H1 (cell line): ENCODE measurements at regions not wholly inside any gene's neighbourhood (a gene's known extent, or its start where the extent isn't known, plus 50 kb on each side); places are given as distances from the start of the nearest gene placed in this dataset.
"Not testable (repeated sequence)": the region's sequence is repeated elsewhere in the genome, so short reads cannot be mapped to it uniquely, and the experiment has no call there.

Experiments used
- CTCF ChIA-PET: fragments of 300-600 bp; sonication (Branson Sonifier 250); formaldehyde crosslinking; loops from one replicate; lab custom pipeline; 2021; ENCODE audit not compliant: partially characterized antibody; lab: Charles Lee
- POLR2A ChIA-PET: fragments of 300-600 bp; sonication (Branson Sonifier 250); formaldehyde crosslinking; loops from one replicate; lab custom pipeline; 2021; ENCODE audit warnings: inconsistent platforms; ENCODE audit not compliant: partially characterized antibody; lab: Charles Lee
- DNase-seq, 2 experiments: peaks; one replicate each; pipeline versions ENCODE4 v3.0.0 to v3.0.0-alpha.2; 2010 to 2022; ENCODE audit warnings: low spot score in 2 of 2, low read depth in 1 of 2, mixed read lengths in 1 of 2
- FAIRE-seq: peaks from 2 replicates; lab custom pipeline; 2011; peaks lifted over from hg19 to GRCh38; lab: Jason Lieb, UNC
- H2AFZ ChIP-seq: 2 replicates; pipeline ENCODE4 v1.8.1; 2012; ENCODE audit warnings: low read length, inconsistent platforms
- H2AK5ac ChIP-seq: 2 replicates; pipeline ENCODE4 v1.6.1; 2013; ENCODE audit warnings: low read depth, low read length
- H2BK120ac ChIP-seq: replicated peaks from 2 replicates; pipeline ENCODE3; 2013; ENCODE audit warnings: low read depth, low read length, inconsistent platforms
- H2BK12ac ChIP-seq: 2 replicates; pipeline ENCODE4 v1.6.1; 2013; ENCODE audit warnings: low read depth, low read length
- H2BK15ac ChIP-seq: 2 replicates; pipeline ENCODE4 v1.6.1; 2013; ENCODE audit warnings: low read length
- H2BK20ac ChIP-seq: 2 replicates; pipeline ENCODE4 v1.6.1; 2013; ENCODE audit warnings: low read length
- H2BK5ac ChIP-seq: 2 replicates; pipeline ENCODE4 v1.6.1; 2013; ENCODE audit warnings: low read depth, low read length
- H3K14ac ChIP-seq: 2 replicates; pipeline ENCODE4 v1.6.1; 2013; ENCODE audit warnings: inconsistent platforms; ENCODE audit not compliant: insufficient read length
- H3K18ac ChIP-seq: 2 replicates; pipeline ENCODE4 v1.6.1; 2013; ENCODE audit warnings: low read length; ENCODE audit errors: extremely low read depth
- H3K23ac ChIP-seq: 2 replicates; pipeline ENCODE4 v1.6.1; 2013; ENCODE audit warnings: inconsistent platforms; ENCODE audit not compliant: insufficient read length
- H3K23me2 ChIP-seq: 2 replicates; pipeline ENCODE4 v1.6.1; 2013; ENCODE audit warnings: low read depth, low read length
- H3K27ac ChIP-seq: 2 replicates; pipeline ENCODE4 v1.6.1; 2011; ENCODE audit warnings: low read depth, low read length, inconsistent platforms
- H3K27me3 ChIP-seq, 4 experiments: replicated peaks in 1 of 4; 1 replicate in 1 of 4; 2 replicates in 3 of 4; pipeline versions ENCODE4 v1.6.1 to v1.8.1; 2011 to 2013; ENCODE audit warnings: low read length in 3 of 4, mild to moderate bottlenecking in 3 of 4, inconsistent platforms in 2 of 4, mixed read lengths in 2 of 4, moderate library complexity in 1 of 4; ENCODE audit not compliant: control insufficient read depth in 3 of 4, insufficient read depth in 3 of 4; ENCODE audit errors: extremely low read depth in 1 of 4
- H3K36me3 ChIP-seq, 4 experiments: 2 replicates each; pipeline versions ENCODE4 v1.6.1 to v1.8.1; 2011 to 2013; ENCODE audit warnings: mild to moderate bottlenecking in 4 of 4, low read length in 3 of 4, moderate library complexity in 2 of 4, control low read depth in 1 of 4, inconsistent platforms in 1 of 4; ENCODE audit not compliant: insufficient read depth in 4 of 4, control insufficient read depth in 2 of 4
- H3K4ac ChIP-seq: replicated peaks from 2 replicates; pipeline ENCODE3; 2013; ENCODE audit warnings: low read length, low read depth, mixed read lengths, inconsistent platforms; ENCODE audit not compliant: insufficient read length
- H3K4me1 ChIP-seq, 4 experiments: replicated peaks in 1 of 4; 1 replicate in 1 of 4; 2 replicates in 3 of 4; pipeline versions ENCODE4 v1.6.1 to v1.8.1; 2011 to 2013; ENCODE audit warnings: low read length in 3 of 4, inconsistent platforms in 2 of 4, mixed read lengths in 1 of 4; ENCODE audit not compliant: insufficient read depth in 4 of 4, control insufficient read depth in 3 of 4
- H3K4me2 ChIP-seq, 2 experiments: 2 replicates each; pipeline versions ENCODE4 v1.6.1 to v1.8.1; 2011 to 2013; ENCODE audit warnings: low read depth in 2 of 2, low read length in 2 of 2, control low read depth in 1 of 2, inconsistent platforms in 1 of 2, mild to moderate bottlenecking in 1 of 2; ENCODE audit not compliant: insufficient read depth in 1 of 2
- H3K4me3 ChIP-seq, 4 experiments: fragments of 200-600, 300-600 bp in 1 of 4; sonication (generic), shearing (Covaris generic), sonication (Bioruptor Twin) in 1 of 4; 2 replicates each; pipeline versions ENCODE4 v1.5.1 to v1.8.1; 2011 to 2016; ENCODE audit warnings: low read length in 4 of 4, low read depth in 3 of 4, control low read depth in 2 of 4, inconsistent platforms in 2 of 4, mild to moderate bottlenecking in 2 of 4, mixed read lengths in 1 of 4, moderate library complexity in 1 of 4; ENCODE audit not compliant: insufficient read depth in 2 of 4; ENCODE audit errors: extremely low read depth in 1 of 4
- H3K56ac ChIP-seq: replicated peaks from 2 replicates; pipeline ENCODE3; 2013; ENCODE audit warnings: low read depth, mild to moderate bottlenecking, mixed read lengths, low read length, inconsistent platforms; ENCODE audit not compliant: insufficient read length
- H3K79me1 ChIP-seq: 2 replicates; pipeline ENCODE4 v1.6.1; 2013; ENCODE audit warnings: low read depth, low read length, control low read depth
- H3K79me2 ChIP-seq, 2 experiments: 2 replicates each; pipeline versions ENCODE4 v1.6.1 to v1.8.1; 2012 to 2013; ENCODE audit warnings: low read length in 2 of 2, mild to moderate bottlenecking in 2 of 2, inconsistent platforms in 1 of 2; ENCODE audit not compliant: insufficient read depth in 2 of 2, control insufficient read depth in 1 of 2
- H3K9ac ChIP-seq, 4 experiments: replicated peaks in 1 of 4; 1 replicate in 1 of 4; 2 replicates in 3 of 4; pipeline versions ENCODE4 v1.6.1 to v1.8.1; 2011 to 2013; ENCODE audit warnings: low read depth in 3 of 4, low read length in 3 of 4, control low read depth in 2 of 4, mild to moderate bottlenecking in 2 of 4, moderate library complexity in 2 of 4, inconsistent platforms in 1 of 4; ENCODE audit errors: extremely low read depth in 1 of 4
- H3K9me3 ChIP-seq, 2 experiments: 2 replicates each; pipeline versions ENCODE4 v1.6.1 to v1.8.1; 2012 to 2013; ENCODE audit warnings: mild to moderate bottlenecking in 2 of 2, moderate library complexity in 2 of 2, control low read depth in 1 of 2, inconsistent platforms in 1 of 2, low read depth in 1 of 2, low read length in 1 of 2, mixed read lengths in 1 of 2; ENCODE audit not compliant: insufficient read depth in 2 of 2
- H4K20me1 ChIP-seq, 2 experiments: replicated peaks in 1 of 2; 2 replicates each; pipeline versions ENCODE3 to v1.8.1; 2011 to 2013; ENCODE audit warnings: inconsistent platforms in 2 of 2, low read length in 2 of 2, mild to moderate bottlenecking in 1 of 2; ENCODE audit not compliant: insufficient read depth in 2 of 2, control insufficient read depth in 1 of 2
- H4K5ac ChIP-seq: 2 replicates; pipeline ENCODE4 v1.6.1; 2013; ENCODE audit warnings: low read length, low read depth, mixed read lengths, inconsistent platforms; ENCODE audit not compliant: insufficient read length
- H4K8ac ChIP-seq: 2 replicates; pipeline ENCODE4 v1.8.0; 2013; ENCODE audit warnings: mild to moderate bottlenecking, moderate library complexity, low read length, inconsistent platforms; ENCODE audit not compliant: insufficient read depth; ENCODE audit errors: extremely low read depth
- H4K91ac ChIP-seq: replicated peaks from 2 replicates; pipeline ENCODE3; 2013; ENCODE audit warnings: low read length, mixed read lengths, inconsistent platforms; ENCODE audit not compliant: insufficient read length
- WGBS, 2 experiments: shearing (Covaris generic) in 1 of 2; methylation state at CpG; one replicate each; pipeline versions ENCODE4 v1.1.6 to v1.1.7; 2013 to 2015; ENCODE audit warnings: low lambda C conversion rate in 2 of 2, mixed read lengths in 2 of 2, inconsistent platforms in 1 of 2, low coverage in 1 of 2, missing lambda C conversion rate in 1 of 2; ENCODE audit not compliant: insufficient replicate concordance in 2 of 2, insufficient coverage in 1 of 2, insufficient read length in 1 of 2; ENCODE audit errors: extremely low coverage in 1 of 2, missing lambda C conversion rate in 1 of 2; 5-methylcytosine and 5-hydroxymethylcytosine counted together

DNA sequence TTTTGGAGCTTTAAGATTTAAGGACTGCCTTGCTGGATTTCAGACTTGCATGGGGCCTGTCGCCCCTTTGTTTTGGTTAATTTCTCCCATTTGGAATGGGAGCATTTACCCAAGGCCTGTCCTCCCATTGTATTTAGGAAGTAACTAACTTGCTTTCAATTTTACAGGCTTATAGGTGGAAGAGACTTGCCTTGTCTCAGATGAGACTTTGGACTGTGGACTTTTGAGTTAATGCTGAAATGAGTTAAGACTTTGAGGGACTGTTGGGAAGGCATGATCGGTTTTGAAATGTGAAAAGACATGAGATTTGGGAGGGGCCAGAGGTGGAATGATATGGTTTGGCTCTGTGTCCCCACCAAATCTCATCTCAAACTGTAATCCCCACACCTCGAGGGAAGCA, 56.5 kb upstream of the TNFSF10 start:
- H2BK12ac ChIP-seq, H3K36me3 ChIP-seq, H3K23me2 ChIP-seq, POLR2A ChIA-PET, H3K18ac ChIP-seq, H3K4me1 ChIP-seq, H3K79me1 ChIP-seq, H4K20me1 ChIP-seq, H3K4me2 ChIP-seq, H2BK120ac ChIP-seq, H3K9me3 ChIP-seq, H2BK5ac ChIP-seq, H4K5ac ChIP-seq, H2AFZ ChIP-seq, H2BK15ac ChIP-seq, H3K14ac ChIP-seq, H3K27me3 ChIP-seq, H3K56ac ChIP-seq, H3K9ac ChIP-seq, H2BK20ac ChIP-seq, DNase-seq, H3K79me2 ChIP-seq, FAIRE-seq, H4K91ac ChIP-seq, H2AK5ac ChIP-seq, H3K4me3 ChIP-seq, H3K27ac ChIP-seq, H3K4ac ChIP-seq, H4K8ac ChIP-seq, H3K23ac ChIP-seq: not testable (repeated sequence)
- CTCF ChIA-PET, result interaction anchor here (0.7 kb wide), 1 partner anchor 84 kb away, joined by 3 read pairs; no protein-coding TSS in a partner anchor
- 87% methylated on average over 3 of the region's 3 CpGs; no CpG with 5 or more reads in 1 of the 2 experiments for WGBS, 2 experiments

DNA sequence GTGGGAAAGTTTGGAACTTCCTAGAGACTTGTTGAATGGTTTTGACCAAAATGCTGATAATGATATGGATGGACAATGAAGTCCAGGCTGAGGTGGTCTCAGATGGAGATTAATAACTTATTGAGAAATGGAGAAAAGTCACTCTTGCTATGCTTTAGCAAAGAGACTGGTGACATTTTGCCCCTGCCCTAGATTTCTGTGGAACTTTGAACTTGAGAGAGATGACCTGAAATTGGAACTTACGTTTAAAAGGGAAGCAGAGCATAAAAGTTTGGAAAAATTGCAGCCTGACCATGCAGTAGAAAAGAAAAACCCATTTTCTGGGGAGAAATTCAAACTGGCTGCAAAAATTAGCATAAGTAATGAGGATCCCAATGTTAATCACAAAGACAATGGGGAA, 55.5 kb upstream of the TNFSF10 start:
- H3K14ac ChIP-seq, FAIRE-seq, H2BK20ac ChIP-seq, H4K8ac ChIP-seq, H4K5ac ChIP-seq, H3K18ac ChIP-seq, H3K23me2 ChIP-seq, H3K4me1 ChIP-seq, H4K91ac ChIP-seq, H3K36me3 ChIP-seq, H3K9me3 ChIP-seq, H3K4ac ChIP-seq, H3K4me2 ChIP-seq, H3K27ac ChIP-seq, H3K23ac ChIP-seq, H3K27me3 ChIP-seq, H4K20me1 ChIP-seq, H3K9ac ChIP-seq, H2AFZ ChIP-seq, POLR2A ChIA-PET, CTCF ChIA-PET, H3K79me1 ChIP-seq, H3K79me2 ChIP-seq, H2BK5ac ChIP-seq, H2BK12ac ChIP-seq, DNase-seq, H2BK15ac ChIP-seq, H2BK120ac ChIP-seq, H3K56ac ChIP-seq, H2AK5ac ChIP-seq, H3K4me3 ChIP-seq: not testable (repeated sequence)
- WGBS, 2 experiments, result 95% methylated on average over 1 of the region's 1 CpG; no CpG with 5 or more reads in 1 of the 2 experiments
